ENCODE measurements at regions not wholly inside any gene's neighbourhood (a gene's known extent, or its start where the extent isn't known, plus 50 kb on each side); places are given as distances from the start of the nearest gene placed in this dataset.
"Not testable (repeated sequence)": the region's sequence is repeated elsewhere in the genome, so short reads cannot be mapped to it uniquely, and the experiment has no call there.

- H3K4me3 ChIP-seq: no peak overlapping the region
- no peaks in the 10 kb centered on the region for H3K9me3 ChIP-seq
- TF ChIP-seq CTCF (IDR thresholded peaks at IDR 0.05): no peak
- DNase-seq: no peak
- intact Hi-C loops (cut with DNase I; ENCODE audit: low total_unique reads): no loop called here
- H3K4me1 ChIP-seq: no peaks in the 10 kb centered on the region
- no peak overlapping the region for H3K27ac ChIP-seq
- no peaks in the 10 kb centered on the region for H3K36me3 ChIP-seq
- no peaks in the 10 kb centered on the region for H3K27me3 ChIP-seq
Observed at GRCh38 chr3:166263460-166263859, 426.2 kb upstream of the BCHE start.

- DNase-seq; intact Hi-C loops (cut with DNase I; ENCODE audit: low total_unique reads); H3K4me1 ChIP-seq; H3K27me3 ChIP-seq; H3K36me3 ChIP-seq; H3K27ac ChIP-seq; H3K9me3 ChIP-seq; H3K4me3 ChIP-seq: not testable (repeated sequence)
Observed at GRCh38 chr3:166258293-166258850, 421.1 kb upstream of the BCHE start.

- no peak for TF ChIP-seq CTCF (IDR thresholded peaks at IDR 0.05)
- Histone ChIP-seq H3K9me3 (no peaks in the 10 kb centered on the region), H3K27me3 (no peaks in the 10 kb centered on the region), H3K27ac (no peak overlapping the region), H3K36me3 (no peaks in the 10 kb centered on the region), H3K4me1 (no peaks in the 10 kb centered on the region), H3K4me3 (no peak overlapping the region)
- intact Hi-C loops (cut with DNase I; ENCODE audit: low total_unique reads): no loop called here
- DNase-seq: no peak
Observed at GRCh38 chr3:166257715-166258114, 420.5 kb upstream of the BCHE start.

GRCh38 chr3:166248784-166249183 lies 411.6 kb upstream of the BCHE start:
- H3K9me3 ChIP-seq: no peaks in the 10 kb centered on the region
- TF ChIP-seq CTCF (IDR thresholded peaks at IDR 0.05): no peak
- intact Hi-C loops (cut with DNase I; ENCODE audit: low total_unique reads): no loop called here
- no peaks in the 10 kb centered on the region for H3K27me3 ChIP-seq
- no peaks in the 10 kb centered on the region for H3K4me1 ChIP-seq
- no peaks in the 10 kb centered on the region for H3K36me3 ChIP-seq
- DNase-seq: no peak
- no peak overlapping the region for H3K27ac ChIP-seq
- H3K4me3 ChIP-seq: no peak overlapping the region

GRCh38 chr3:166243511-166243910 lies 406.3 kb upstream of the BCHE start:
- no peak overlapping the region for H3K4me3 ChIP-seq
- no peaks in the 10 kb centered on the region for H3K36me3 ChIP-seq
- H3K4me1 ChIP-seq: no peaks in the 10 kb centered on the region
- no peak for TF ChIP-seq CTCF (IDR thresholded peaks at IDR 0.05)
- H3K9me3 ChIP-seq: no peaks in the 10 kb centered on the region
- no peak overlapping the region for H3K27ac ChIP-seq
- H3K27me3 ChIP-seq: no peaks in the 10 kb centered on the region
- DNase-seq: no peak
- intact Hi-C loops (cut with DNase I; ENCODE audit: low total_unique reads): no loop called here

GRCh38 chr3:166223120-166223519 lies 385.9 kb upstream of the BCHE start:
- Histone ChIP-seq H3K27me3 (no peaks in the 10 kb centered on the region), H3K36me3 (no peaks in the 10 kb centered on the region), H3K4me3 (no peak overlapping the region), H3K9me3 (no peaks in the 10 kb centered on the region), H3K27ac (no peak overlapping the region), H3K4me1 (no peaks in the 10 kb centered on the region)
- TF ChIP-seq CTCF (IDR thresholded peaks at IDR 0.05): no peak
- intact Hi-C loops (cut with DNase I; ENCODE audit: low total_unique reads): no loop called here
- no peak for DNase-seq

Data from tibial artery (tissue), 4 donors.